ENCODE measurements at regions not wholly inside any gene's neighbourhood (a gene's known extent, or its start where the extent isn't known, plus 50 kb on each side); places are given as distances from the start of the nearest gene placed in this dataset.

GRCh38 chr1:165117482-165117881 is 239.0 kb downstream of the LMX1A start:
- H4K20me1 ChIP-seq (ENCODE audit: insufficient read depth) = no peaks in the 10 kb centered on the region
- intact Hi-C loops (cut with micrococcal nuclease) = loop anchor here (10.0 kb wide), 1 partner anchor 477 kb away; no protein-coding TSS in a partner anchor
- TF ChIP-seq ZBTB33 (IDR thresholded peaks at IDR 0.05; ENCODE audit: extremely low read depth, insufficient replicate concordance, low read length) (no peak), EGR1 (IDR thresholded peaks at IDR 0.05; ENCODE audit: low read depth) (no peak), RAD21 (IDR thresholded peaks at IDR 0.05; ENCODE audit: low read depth) (no peak), SIN3A (IDR thresholded peaks at IDR 0.05; ENCODE audit: low read depth) (no peak), TCF7L2 (IDR thresholded peaks at IDR 0.05; ENCODE audit: borderline replicate concordance, extremely low read depth, insufficient read depth, insufficient read length) (no peak), REST (IDR thresholded peaks at IDR 0.05; ENCODE audit: low read depth) (no peak), EZH2 (IDR thresholded peaks at IDR 0.05) (no peak), JUND (IDR thresholded peaks at IDR 0.05) (no peak), ATF3 (IDR thresholded peaks at IDR 0.05) (no peak), ELF1 (IDR thresholded peaks at IDR 0.05; ENCODE audit: borderline replicate concordance, low read depth) (no peak), CTCF (IDR thresholded peaks at IDR 0.05 in 2 of 3, conservative IDR thresholded peaks at IDR 0.05 in 1 of 3; ENCODE audit: borderline replicate concordance in 1 of 3, insufficient read depth in 1 of 3, low read depth in 2 of 3, low read length in 2 of 3) (no peak), YY1 (IDR thresholded peaks at IDR 0.05; ENCODE audit: extremely low read depth, insufficient replicate concordance, low read depth, low read length) (no peak), POLR2AphosphoS5 (IDR thresholded peaks at IDR 0.05; ENCODE audit: low read depth, low read length) (no peak)
- no peak overlapping the region for H3K4me3 ChIP-seq (replicated peaks in 1 of 2; ENCODE audit: low read depth in 1 of 2, low read length in 2 of 2)
- no peak overlapping the region for H3K4me2 ChIP-seq (ENCODE audit: low read length)
- ChIA-PET RAD21 (ENCODE audit: low non-redundant PET in 1 of 2, low total read pairs in 2 of 2, uncharacterized antibody in 2 of 2, unreplicated experiment in 2 of 2) (no interaction called here), CTCF (interaction anchor here (1.6 kb wide), 1 partner anchor 12 kb away, joined by 10 read pairs; no protein-coding TSS in a partner anchor), POLR2A (no interaction called here)
- ATAC-seq (no peak), DNase-seq (ENCODE audit: low read depth, low spot score) (no peak)
- H3K9me3 ChIP-seq (ENCODE audit: control insufficient read depth in 1 of 2, insufficient read depth in 1 of 2, low read depth in 1 of 2, low read length in 2 of 2) = no peaks in the 10 kb centered on the region
- no TSS peak for BruUV-seq (replicated peaks)
- H3K27me3 ChIP-seq (ENCODE audit: insufficient read depth, low read length) = peaks cover 18% of the 10 kb centered on the region; the same call in 1 of the 2 replicates
- H3K36me3 ChIP-seq (ENCODE audit: control insufficient read depth in 1 of 2, insufficient read depth in 2 of 2, low read length in 2 of 2) = no peaks in the 10 kb centered on the region
- H3K79me2 ChIP-seq (ENCODE audit: insufficient read depth, low read length) = no peaks in the 10 kb centered on the region
- peaks cover 0 to 13% of the 10 kb centered on the region in 2 experiments; a peak in 2 of 4 replicates for H3K4me1 ChIP-seq (ENCODE audit: control insufficient read depth in 1 of 2, insufficient read depth in 2 of 2, low read length in 2 of 2)
- no peak overlapping the region for H3K9ac ChIP-seq (ENCODE audit: low read length)
- H2AFZ ChIP-seq (ENCODE audit: low read depth, low read length, poor library complexity, severe bottlenecking) = no peak overlapping the region
- H3K27ac ChIP-seq (ENCODE audit: low read depth, low read length) = no peak overlapping the region
- no peaks in the 10 kb centered on the region for H3K9me2 ChIP-seq (ENCODE audit: insufficient read depth)

Measured in HCT116 (cell line).